CD14-positive monocyte (primary cell): ENCODE measurements at regions not wholly inside any gene's neighbourhood (a gene's known extent, or its start where the extent isn't known, plus 50 kb on each side); places are given as distances from the start of the nearest gene placed in this dataset.

Experiments
- DNase-seq, 3 donors: peaks; one replicate each; pipeline ENCODE4 v3.0.0-alpha.2; 2011 to 2022
- H2AFZ ChIP-seq: 2 replicates; pipeline ENCODE4 v1.6.0; 2012; ENCODE audit warnings: mild to moderate bottlenecking, low read depth, low read length, inconsistent platforms; ENCODE audit not compliant: insufficient read depth, poor library complexity, severe bottlenecking
- H3K27ac ChIP-seq, 2 donors: 1 replicate in 1 of 2; 2 replicates in 1 of 2; pipeline ENCODE4 v1.5.1; 2012 to 2013; ENCODE audit warnings: low read length in 2 of 2, control low read depth in 1 of 2, inconsistent platforms in 1 of 2, low read depth in 1 of 2, mild to moderate bottlenecking in 1 of 2
- H3K27me3 ChIP-seq, 2 donors: one replicate each; pipeline versions ENCODE4 v1.6.0 to v1.6.1; 2011 to 2013; ENCODE audit warnings: low read length in 2 of 2; ENCODE audit not compliant: control insufficient read depth in 2 of 2, insufficient read depth in 2 of 2
- H3K36me3 ChIP-seq, 2 donors: replicated peaks in 1 of 2; 1 replicate in 1 of 2; 2 replicates in 1 of 2; pipeline versions ENCODE4 v1.5.1 to v1.6.1; 2012 to 2013; ENCODE audit warnings: low read length in 2 of 2, control low read depth in 1 of 2, inconsistent platforms in 1 of 2, mild to moderate bottlenecking in 1 of 2; ENCODE audit not compliant: insufficient read depth in 2 of 2, control insufficient read depth in 1 of 2
- H3K4me1 ChIP-seq, 2 donors: 1 replicate in 1 of 2; 2 replicates in 1 of 2; pipeline versions ENCODE4 v1.5.1 to v1.6.1; 2012 to 2013; ENCODE audit warnings: low read length in 2 of 2, control low read depth in 1 of 2, inconsistent platforms in 1 of 2, mild to moderate bottlenecking in 1 of 2, moderate library complexity in 1 of 2; ENCODE audit not compliant: insufficient read depth in 2 of 2, control insufficient read depth in 1 of 2
- H3K4me2 ChIP-seq: replicated peaks from 2 replicates; pipeline ENCODE3; 2012; ENCODE audit warnings: low read length, moderate library complexity, mild to moderate bottlenecking; ENCODE audit not compliant: poor library complexity, severe bottlenecking; ENCODE audit errors: extremely low read depth
- H3K4me3 ChIP-seq, 3 experiments: fragments of 200-600 bp in 1 of 3; sonication (generic) in 1 of 3; replicated peaks in 1 of 3; 1 replicate in 2 of 3; 2 replicates in 1 of 3; pipeline ENCODE4 v1.5.1; 2011 to 2013; ENCODE audit warnings: low read length in 3 of 3, mild to moderate bottlenecking in 3 of 3, control low read depth in 2 of 3, low read depth in 2 of 3, inconsistent platforms in 1 of 3, moderate library complexity in 1 of 3
- H3K79me2 ChIP-seq: 2 replicates; pipeline ENCODE4 v1.6.0; 2012; ENCODE audit warnings: mild to moderate bottlenecking, control low read depth, inconsistent platforms, low read length, moderate library complexity; ENCODE audit not compliant: insufficient read depth
- H3K9ac ChIP-seq: 2 replicates; pipeline ENCODE4 v1.6.0; 2017; ENCODE audit warnings: low read length, mild to moderate bottlenecking; ENCODE audit not compliant: insufficient read depth, poor library complexity, severe bottlenecking
- H3K9me3 ChIP-seq, 2 donors: replicated peaks in 1 of 2; 1 replicate in 1 of 2; 2 replicates in 1 of 2; pipeline versions ENCODE4 v1.5.1 to v1.6.1; 2012 to 2013; ENCODE audit warnings: low read length in 2 of 2, control low read depth in 1 of 2; ENCODE audit not compliant: control insufficient read depth in 1 of 2, insufficient read depth in 1 of 2
- H4K20me1 ChIP-seq: 2 replicates; pipeline ENCODE4 v1.6.0; 2012; ENCODE audit warnings: mild to moderate bottlenecking, low read length, control low read depth, moderate library complexity; ENCODE audit not compliant: insufficient read depth
- H3K27ac Mint-ChIP-seq, 7 donors: one replicate each; pipeline ENCODE4 v1.8.0; 2020; ENCODE audit warnings: mild to moderate bottlenecking in 7 of 7, mixed read lengths in 7 of 7, moderate library complexity in 6 of 7, inconsistent platforms in 2 of 7
- H3K27me3 Mint-ChIP-seq, 3 donors: one replicate each; pipeline ENCODE4 v1.8.0; 2021 to 2022; ENCODE audit warnings: low read depth in 3 of 3, mild to moderate bottlenecking in 3 of 3, mixed read lengths in 3 of 3, moderate library complexity in 3 of 3, inconsistent platforms in 1 of 3
- H3K36me3 Mint-ChIP-seq, 2 donors: one replicate each; pipeline ENCODE4 v1.8.0; 2020; ENCODE audit warnings: mixed read lengths in 2 of 2, inconsistent platforms in 1 of 2, mild to moderate bottlenecking in 1 of 2
- H3K4me1 Mint-ChIP-seq: one replicate; pipeline ENCODE4 v1.8.0; 2020; ENCODE audit warnings: mild to moderate bottlenecking, mixed read lengths
- H3K4me3 Mint-ChIP-seq, 2 donors: one replicate each; pipeline ENCODE4 v1.8.0; 2020; ENCODE audit warnings: mild to moderate bottlenecking in 2 of 2, mixed read lengths in 2 of 2, moderate library complexity in 1 of 2
- H3K9me3 Mint-ChIP-seq, 7 donors: one replicate each; pipeline ENCODE4 v1.8.0; 2020 to 2022; ENCODE audit warnings: mixed read lengths in 7 of 7, mild to moderate bottlenecking in 6 of 7, moderate library complexity in 6 of 7, inconsistent platforms in 2 of 7
- CTCF ChIP-seq: fragments of 200-600 bp; IDR thresholded peaks from one replicate; pipeline ENCODE4 v1.8.0; 2022; ENCODE audit warnings: antibody characterized with exemption, mild to moderate bottlenecking
- WGBS: methylation state at CpG from one replicate; pipeline ENCODE4 v1.1.5; 2013; ENCODE audit warnings: missing lambda C conversion rate; ENCODE audit not compliant: insufficient coverage; 5-methylcytosine and 5-hydroxymethylcytosine counted together
- intact Hi-C, 2 donors: fragments of 100-400 bp; cut with micrococcal nuclease; formaldehyde crosslinking; loops; one replicate each; pipeline versions ENCODE4 v1.15.0 to v1.15.1; 2023

GRCh38 chr11:23755769-23756168 is 741.1 kb upstream of the LUZP2 start:
- no peak overlapping the region for H3K4me2 ChIP-seq
- no peaks in the 10 kb centered on the region for H3K36me3 ChIP-seq
- H3K27me3 ChIP-seq, result no peaks in the 10 kb centered on the region
- 71% methylated on average over 1 of the region's 2 CpGs for WGBS
- H3K79me2 ChIP-seq, result no peaks in the 10 kb centered on the region
- TF ChIP-seq CTCF, result no peak
- H3K27ac Mint-ChIP-seq, result no peak overlapping the region
- peaks cover 0 to 14% (median 4%) of the 10 kb centered on the region in 7 donors for H3K9me3 Mint-ChIP-seq
- no peak overlapping the region for H3K9ac ChIP-seq
- H3K9me3 ChIP-seq, result peaks cover 4 to 12% of the 10 kb centered on the region in 2 donors
- H4K20me1 ChIP-seq, result no peaks in the 10 kb centered on the region
- H2AFZ ChIP-seq, result no peak overlapping the region
- no peaks in the 10 kb centered on the region for H3K27me3 Mint-ChIP-seq
- no peak overlapping the region for H3K4me3 ChIP-seq
- intact Hi-C loops, result no loop called here
- H3K36me3 Mint-ChIP-seq, result no peaks in the 10 kb centered on the region
- H3K27ac ChIP-seq, result no peak overlapping the region
- no peak for DNase-seq
- H3K4me3 Mint-ChIP-seq, result no peak overlapping the region
- no peaks in the 10 kb centered on the region for H3K4me1 ChIP-seq
- no peaks in the 10 kb centered on the region for H3K4me1 Mint-ChIP-seq

GRCh38 chr11:23759489-23759888 is 737.4 kb upstream of the LUZP2 start:
- Mint-ChIP-seq H3K9me3 (peaks cover 0 to 14% (median 4%) of the 10 kb centered on the region in 7 donors), H3K27me3 (no peaks in the 10 kb centered on the region), H3K36me3 (no peaks in the 10 kb centered on the region), H3K4me1 (no peaks in the 10 kb centered on the region), H3K4me3 (no peak overlapping the region), H3K27ac (no peak overlapping the region)
- H3K79me2 ChIP-seq, result no peaks in the 10 kb centered on the region
- no CpG with 5 or more reads among the region's 2 CpGs for WGBS
- H3K4me2 ChIP-seq, result no peak overlapping the region
- no peak for TF ChIP-seq CTCF
- H3K27ac ChIP-seq, result no peak overlapping the region
- intact Hi-C loops, result no loop called here
- peaks cover 4 to 12% of the 10 kb centered on the region in 2 donors for H3K9me3 ChIP-seq
- DNase-seq, result no peak
- H3K36me3 ChIP-seq, result no peaks in the 10 kb centered on the region
- H2AFZ ChIP-seq, result no peak overlapping the region
- no peaks in the 10 kb centered on the region for H3K27me3 ChIP-seq
- H3K4me1 ChIP-seq, result no peaks in the 10 kb centered on the region
- no peaks in the 10 kb centered on the region for H4K20me1 ChIP-seq
- no peak overlapping the region for H3K4me3 ChIP-seq
- H3K9ac ChIP-seq, result no peak overlapping the region
